ENCODE measurements at regions not wholly inside any gene's neighbourhood (a gene's known extent, or its start where the extent isn't known, plus 50 kb on each side); places are given as distances from the start of the nearest gene placed in this dataset.

DNA sequence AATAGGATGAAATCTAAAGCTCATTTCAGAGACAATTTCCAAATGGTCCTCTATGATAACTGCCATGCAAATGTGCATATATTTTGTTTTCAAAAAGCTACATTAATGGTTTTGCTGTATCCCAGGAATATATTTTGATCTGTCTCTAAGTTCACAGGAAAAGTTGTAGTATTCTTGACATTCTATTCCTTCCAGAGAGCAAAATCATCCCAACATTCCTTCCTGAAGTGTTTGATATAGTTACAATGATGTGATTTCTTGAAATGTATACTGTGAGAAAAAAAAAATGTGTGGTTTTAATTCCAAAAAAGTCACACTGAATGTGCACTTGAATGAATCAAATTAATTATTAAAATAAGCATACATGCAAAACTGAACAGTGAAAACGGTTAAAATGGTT, 996.0 kb upstream of the CITED2 start:
- no peak overlapping the region for H3K4me3 ChIP-seq (ENCODE audit: low read length)
- no peak overlapping the region for H3K9ac ChIP-seq (ENCODE audit: low read depth, low read length)
- no peak overlapping the region for H3K4me2 ChIP-seq (ENCODE audit: low read length)
- H3K27me3 ChIP-seq (ENCODE audit: control insufficient read depth, insufficient read depth, low read length): no peaks in the 10 kb centered on the region
- peaks cover 7% of the 10 kb centered on the region for H3K4me1 ChIP-seq (ENCODE audit: control insufficient read depth, insufficient read depth, low read length)
- H3K9me3 ChIP-seq (replicated peaks; ENCODE audit: low read length): no peaks in the 10 kb centered on the region
- no peaks in the 10 kb centered on the region for H3K36me3 ChIP-seq (ENCODE audit: insufficient read depth, low read length)

DNA sequence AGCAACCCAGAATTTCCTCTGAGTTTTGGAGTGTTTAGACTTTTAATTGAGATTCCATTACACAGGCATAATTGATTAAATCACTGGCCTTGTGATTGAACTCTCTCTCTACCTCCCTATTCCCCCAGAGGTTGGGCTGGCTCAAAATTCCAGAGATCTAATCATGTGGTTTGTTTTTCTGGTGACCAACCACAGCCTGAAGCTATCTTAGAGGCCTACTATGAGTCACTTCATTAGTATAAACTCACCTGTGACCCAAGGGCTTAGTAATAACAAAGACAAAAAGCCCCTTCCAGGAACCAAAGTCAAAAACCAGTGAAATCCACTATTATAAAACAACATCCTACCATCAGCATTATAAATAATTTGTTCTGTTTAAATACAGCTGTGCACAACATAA, 992.5 kb upstream of the CITED2 start:
- Histone ChIP-seq H3K4me2 (ENCODE audit: low read length) (no peak overlapping the region), H3K36me3 (ENCODE audit: insufficient read depth, low read length) (no peaks in the 10 kb centered on the region), H3K4me3 (ENCODE audit: low read length) (no peak overlapping the region), H3K9ac (ENCODE audit: low read depth, low read length) (no peak overlapping the region), H3K4me1 (ENCODE audit: control insufficient read depth, insufficient read depth, low read length) (peaks cover 7% of the 10 kb centered on the region), H3K9me3 (replicated peaks; ENCODE audit: low read length) (peaks cover 11% of the 10 kb centered on the region), H3K27me3 (ENCODE audit: control insufficient read depth, insufficient read depth, low read length) (no peaks in the 10 kb centered on the region)

DNA sequence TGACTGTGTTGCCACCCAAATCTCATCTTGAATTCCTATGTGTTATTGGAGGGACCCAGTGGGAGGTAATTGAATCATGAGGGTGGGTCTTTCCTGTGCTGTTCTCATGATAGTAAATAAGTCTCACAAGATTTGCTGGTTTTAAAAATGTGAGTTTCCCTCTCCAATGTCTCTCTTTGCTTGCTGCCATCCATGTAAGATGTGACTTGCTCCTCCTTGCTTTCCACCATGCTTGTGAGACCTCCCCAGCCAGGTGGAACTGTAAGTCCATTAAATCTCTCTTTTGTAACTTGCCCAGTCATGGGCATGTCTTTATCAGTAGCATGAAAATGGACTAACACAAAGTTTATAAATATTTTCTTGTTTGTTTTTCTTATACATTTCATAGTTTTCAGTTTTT, 990.5 kb upstream of the CITED2 start:
- no peak overlapping the region for H3K4me3 ChIP-seq (ENCODE audit: low read length)
- H3K9me3 ChIP-seq (replicated peaks; ENCODE audit: low read length): peaks cover 11% of the 10 kb centered on the region
- H3K27me3 ChIP-seq (ENCODE audit: control insufficient read depth, insufficient read depth, low read length): no peaks in the 10 kb centered on the region
- H3K4me1 ChIP-seq (ENCODE audit: control insufficient read depth, insufficient read depth, low read length): peaks cover 7% of the 10 kb centered on the region
- H3K4me2 ChIP-seq (ENCODE audit: low read length): no peak overlapping the region
- no peak overlapping the region for H3K9ac ChIP-seq (ENCODE audit: low read depth, low read length)
- H3K36me3 ChIP-seq (ENCODE audit: insufficient read depth, low read length): no peaks in the 10 kb centered on the region

DNA sequence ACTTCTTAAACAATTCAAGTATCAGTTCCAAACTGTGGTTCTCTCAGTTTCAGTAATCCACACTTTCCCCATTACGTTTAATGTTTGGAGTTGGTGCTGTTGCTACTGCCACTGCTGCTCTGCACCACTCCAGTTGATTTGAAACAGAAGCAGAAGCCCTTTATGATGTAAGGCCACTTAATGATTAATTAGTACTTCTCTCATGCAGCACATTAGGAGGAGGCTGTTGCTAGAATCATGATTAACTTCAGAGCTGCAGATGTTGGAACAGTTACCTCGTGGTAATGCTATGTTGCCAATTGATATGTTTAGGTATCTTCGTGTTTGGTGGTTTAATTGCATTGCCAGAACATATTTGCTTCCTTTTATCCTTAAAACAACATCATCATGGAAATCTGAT, 986.2 kb upstream of the CITED2 start:
- H3K27me3 ChIP-seq (ENCODE audit: control insufficient read depth, insufficient read depth, low read length): no peaks in the 10 kb centered on the region
- no peak overlapping the region for H3K4me3 ChIP-seq (ENCODE audit: low read length)
- no peaks in the 10 kb centered on the region for H3K4me1 ChIP-seq (ENCODE audit: control insufficient read depth, insufficient read depth, low read length)
- peaks cover 11% of the 10 kb centered on the region for H3K9me3 ChIP-seq (replicated peaks; ENCODE audit: low read length)
- H3K9ac ChIP-seq (ENCODE audit: low read depth, low read length): no peak overlapping the region
- H3K4me2 ChIP-seq (ENCODE audit: low read length): no peak overlapping the region
- no peaks in the 10 kb centered on the region for H3K36me3 ChIP-seq (ENCODE audit: insufficient read depth, low read length)

DNA sequence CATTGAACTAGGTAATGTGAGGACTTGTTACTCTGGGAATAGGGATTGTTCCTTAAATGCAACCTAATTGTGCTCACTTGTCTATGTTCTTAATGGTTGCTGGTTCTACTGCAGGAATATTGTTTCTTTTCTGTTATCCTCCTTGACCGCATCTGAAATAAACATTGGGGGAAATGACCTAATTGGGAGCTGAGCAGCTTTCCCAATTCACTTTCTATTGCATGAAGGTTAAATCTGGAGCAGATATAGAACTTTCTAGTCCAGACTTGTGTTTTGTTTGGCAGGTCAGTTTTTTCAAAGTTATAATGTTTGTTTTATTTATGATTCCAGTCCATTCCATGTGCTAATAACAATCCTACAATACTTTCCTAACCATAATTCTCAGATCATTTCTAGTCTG, 981.0 kb upstream of the CITED2 start:
- Histone ChIP-seq H3K4me1 (ENCODE audit: control insufficient read depth, insufficient read depth, low read length) (no peaks in the 10 kb centered on the region), H3K27me3 (ENCODE audit: control insufficient read depth, insufficient read depth, low read length) (no peaks in the 10 kb centered on the region), H3K9me3 (replicated peaks; ENCODE audit: low read length) (no peaks in the 10 kb centered on the region), H3K4me3 (ENCODE audit: low read length) (no peak overlapping the region), H3K36me3 (ENCODE audit: insufficient read depth, low read length) (no peaks in the 10 kb centered on the region), H3K4me2 (ENCODE audit: low read length) (no peak overlapping the region), H3K9ac (ENCODE audit: low read depth, low read length) (no peak overlapping the region)

DNA sequence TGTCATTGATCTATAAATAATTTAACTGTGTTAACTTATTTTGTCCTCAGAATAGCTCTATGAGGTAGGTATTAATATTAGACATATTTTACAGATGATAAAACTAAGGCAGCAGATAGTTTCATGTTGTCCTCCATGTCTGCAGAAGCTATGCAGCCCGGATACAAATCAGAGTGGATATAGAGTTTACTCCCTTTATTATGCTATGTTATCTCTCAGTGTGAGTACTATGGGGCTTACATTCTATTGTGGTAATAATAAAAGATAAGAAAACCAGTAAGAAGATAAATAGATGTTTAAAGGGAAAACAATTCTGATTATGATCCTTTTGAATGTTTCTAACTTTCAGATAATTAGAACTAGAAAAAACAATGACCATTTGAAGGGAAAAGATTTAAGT, 979.8 kb upstream of the CITED2 start:
- H3K4me2 ChIP-seq (ENCODE audit: low read length): no peak overlapping the region

DNA sequence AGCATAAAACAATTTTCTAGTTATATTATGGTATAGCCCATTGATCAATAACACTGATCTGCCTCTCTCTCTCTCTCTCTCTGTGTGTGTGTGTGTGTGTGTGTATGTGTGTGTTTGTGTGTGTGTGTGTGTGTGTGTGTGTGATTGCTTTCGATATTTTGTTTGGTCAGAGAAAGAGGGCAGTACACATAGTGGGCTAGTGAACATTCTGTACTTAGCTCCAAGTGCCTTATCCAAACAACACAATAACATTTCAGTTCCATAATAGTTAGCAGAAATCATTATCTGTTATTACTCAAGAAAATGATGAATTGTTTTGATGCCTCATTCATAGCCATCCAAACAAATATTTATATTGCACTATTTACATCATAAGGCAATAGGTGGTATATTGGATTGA, 979.1 kb upstream of the CITED2 start:
- Histone ChIP-seq H3K27me3 (ENCODE audit: control insufficient read depth, insufficient read depth, low read length) (no peaks in the 10 kb centered on the region), H3K36me3 (ENCODE audit: insufficient read depth, low read length) (no peaks in the 10 kb centered on the region), H3K4me1 (ENCODE audit: control insufficient read depth, insufficient read depth, low read length) (no peaks in the 10 kb centered on the region), H3K4me2 (ENCODE audit: low read length) (no peak overlapping the region), H3K9ac (ENCODE audit: low read depth, low read length) (no peak overlapping the region), H3K9me3 (replicated peaks; ENCODE audit: low read length) (no peaks in the 10 kb centered on the region), H3K4me3 (ENCODE audit: low read length) (no peak overlapping the region)

More for the DNA sequence above, 979.8 kb upstream of the CITED2 start:
- no peaks in the 10 kb centered on the region for H3K27me3 ChIP-seq (ENCODE audit: control insufficient read depth, insufficient read depth, low read length)
- H3K4me1 ChIP-seq (ENCODE audit: control insufficient read depth, insufficient read depth, low read length): no peaks in the 10 kb centered on the region
- H3K36me3 ChIP-seq (ENCODE audit: insufficient read depth, low read length): no peaks in the 10 kb centered on the region
- H3K9me3 ChIP-seq (replicated peaks; ENCODE audit: low read length): no peaks in the 10 kb centered on the region
- H3K9ac ChIP-seq (ENCODE audit: low read depth, low read length): no peak overlapping the region
- H3K4me3 ChIP-seq (ENCODE audit: low read length): no peak overlapping the region

DNA sequence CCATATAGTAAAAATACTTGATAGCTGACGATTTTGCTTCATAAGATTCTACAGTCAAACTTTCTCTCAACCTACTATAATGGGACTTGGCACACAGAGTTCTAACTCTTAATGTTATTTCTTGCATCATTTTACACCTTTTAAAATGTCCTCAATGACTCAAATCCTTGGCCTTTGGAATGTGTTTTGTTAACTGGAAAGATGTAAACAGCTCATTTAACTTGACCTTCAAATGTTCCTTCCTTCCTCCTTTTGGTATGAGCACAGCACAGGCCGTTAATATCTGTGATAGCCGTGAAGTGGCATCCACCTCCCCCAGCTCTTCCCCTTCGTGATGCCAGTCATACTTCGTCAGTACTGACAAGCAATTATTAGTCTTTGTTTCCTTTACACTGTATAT, 972.0 kb upstream of the CITED2 start:
- Histone ChIP-seq H3K36me3 (ENCODE audit: insufficient read depth, low read length) (no peaks in the 10 kb centered on the region), H3K9me3 (replicated peaks; ENCODE audit: low read length) (no peaks in the 10 kb centered on the region), H3K4me1 (ENCODE audit: control insufficient read depth, insufficient read depth, low read length) (peaks cover 34% of the 10 kb centered on the region), H3K9ac (ENCODE audit: low read depth, low read length) (peak overlapping the region; percentile 67), H3K4me2 (ENCODE audit: low read length) (no peak overlapping the region), H3K4me3 (ENCODE audit: low read length) (no peak overlapping the region), H3K27me3 (ENCODE audit: control insufficient read depth, insufficient read depth, low read length) (no peaks in the 10 kb centered on the region)

DNA sequence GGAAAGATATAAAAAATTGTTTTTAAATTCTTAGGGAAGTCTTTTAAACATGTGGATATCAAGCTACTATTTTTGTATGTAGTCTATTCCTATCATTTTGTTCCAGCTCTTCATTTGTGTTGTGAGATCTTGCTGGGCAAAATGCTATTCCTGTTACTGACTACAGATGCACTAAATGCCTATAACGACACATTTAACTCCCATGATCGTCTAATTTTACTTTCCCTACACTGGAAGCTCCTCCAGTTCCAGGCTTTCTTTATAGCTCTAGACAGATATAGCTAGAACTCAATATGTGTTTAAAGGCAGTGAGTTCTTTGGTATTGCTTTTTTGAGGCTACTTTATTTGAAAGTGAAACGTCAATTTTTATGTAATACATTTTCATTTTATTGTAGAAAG, 971.5 kb upstream of the CITED2 start:
- Histone ChIP-seq H3K4me2 (ENCODE audit: low read length) (no peak overlapping the region), H3K4me3 (ENCODE audit: low read length) (no peak overlapping the region), H3K4me1 (ENCODE audit: control insufficient read depth, insufficient read depth, low read length) (peaks cover 34% of the 10 kb centered on the region), H3K27me3 (ENCODE audit: control insufficient read depth, insufficient read depth, low read length) (no peaks in the 10 kb centered on the region), H3K9me3 (replicated peaks; ENCODE audit: low read length) (no peaks in the 10 kb centered on the region), H3K9ac (ENCODE audit: low read depth, low read length) (peak overlapping the region; percentile 56), H3K36me3 (ENCODE audit: insufficient read depth, low read length) (no peaks in the 10 kb centered on the region)

DNA sequence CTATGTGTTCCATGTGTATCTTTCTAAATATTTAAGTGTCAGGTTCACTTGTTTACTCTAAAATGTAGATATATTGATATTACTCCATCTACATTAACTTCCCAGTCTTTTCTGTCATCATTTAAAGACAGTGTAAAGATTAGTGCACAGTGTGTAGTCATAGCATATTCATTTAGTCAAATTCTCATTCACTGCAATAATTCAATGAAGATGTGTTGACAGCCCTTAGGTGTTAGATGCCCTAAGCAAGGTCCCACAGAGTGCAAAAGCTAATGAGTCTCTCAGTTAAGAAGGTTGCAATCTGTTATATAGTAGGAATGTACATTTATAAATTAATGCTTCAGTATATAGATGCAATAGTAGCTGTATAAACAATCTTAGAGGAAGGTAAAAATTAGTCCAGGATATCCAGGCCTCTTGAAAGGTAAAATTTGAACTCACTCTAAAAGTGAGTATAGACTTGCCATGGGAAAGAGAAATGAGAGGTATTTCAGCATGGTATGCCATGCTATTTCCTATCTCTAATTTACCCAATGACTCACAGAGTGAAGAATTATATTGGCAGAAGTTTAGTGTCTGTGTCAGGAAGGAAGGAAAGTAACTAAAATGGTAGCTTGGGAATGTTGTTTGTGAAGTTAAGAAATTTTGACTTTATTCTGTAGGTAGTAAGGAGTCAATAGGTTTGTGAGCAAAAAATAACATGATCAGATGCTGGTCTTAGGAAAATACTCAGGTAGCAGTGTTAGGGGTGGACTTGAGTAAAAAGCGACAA, 969.9 kb upstream of the CITED2 start:
- H3K9ac ChIP-seq (ENCODE audit: low read depth, low read length): peak overlapping the region; percentile 56

DNA sequence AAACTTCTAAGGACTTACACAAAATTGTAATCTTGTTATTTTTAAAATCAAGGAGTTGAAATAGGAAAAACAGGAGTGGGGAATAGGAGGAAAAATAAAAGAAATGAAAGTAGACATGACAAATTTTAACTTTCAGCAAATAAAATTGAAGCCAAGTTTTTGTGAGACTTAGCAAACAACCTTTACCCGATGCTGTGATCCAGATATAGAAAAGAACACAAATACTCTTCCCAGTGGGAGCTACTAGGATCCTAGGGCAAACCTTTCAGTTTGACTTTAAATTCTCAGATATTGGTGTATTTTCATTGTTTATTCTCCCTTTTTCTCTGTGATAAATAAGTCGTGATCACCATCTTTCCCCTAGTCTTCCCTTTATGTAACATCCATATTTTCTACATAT, 968.7 kb upstream of the CITED2 start:
- Histone ChIP-seq H3K4me3 (ENCODE audit: low read length) (no peak overlapping the region), H3K27me3 (ENCODE audit: control insufficient read depth, insufficient read depth, low read length) (no peaks in the 10 kb centered on the region)

More for the DNA sequence above, 969.9 kb upstream of the CITED2 start:
- Histone ChIP-seq H3K4me2 (ENCODE audit: low read length) (no peak overlapping the region), H3K9me3 (replicated peaks; ENCODE audit: low read length) (peaks cover 4% of the 10 kb centered on the region), H3K4me1 (ENCODE audit: control insufficient read depth, insufficient read depth, low read length) (peaks cover 34% of the 10 kb centered on the region), H3K36me3 (ENCODE audit: insufficient read depth, low read length) (no peaks in the 10 kb centered on the region), H3K4me3 (ENCODE audit: low read length) (no peak overlapping the region), H3K27me3 (ENCODE audit: control insufficient read depth, insufficient read depth, low read length) (no peaks in the 10 kb centered on the region)

DNA sequence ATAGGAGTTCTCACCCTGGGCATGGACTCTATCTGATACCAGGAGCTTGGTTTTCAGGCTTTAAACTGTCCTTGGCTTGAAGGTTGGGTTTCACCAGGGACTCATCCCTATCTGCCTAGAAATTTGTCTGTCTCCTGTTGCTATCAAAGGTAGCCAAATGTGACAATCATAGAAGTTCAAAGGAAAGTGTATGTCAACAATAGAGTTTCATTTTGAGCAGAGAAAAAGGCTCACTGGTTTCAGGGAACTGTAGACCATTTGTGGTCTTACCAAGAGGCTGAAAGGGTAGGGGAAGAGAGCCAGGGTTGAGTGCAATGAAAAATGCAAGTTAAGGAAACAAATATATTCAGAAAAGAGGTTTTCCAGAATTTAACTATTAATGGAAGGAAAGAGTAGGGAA, 966.8 kb upstream of the CITED2 start:
- Histone ChIP-seq H3K9me3 (replicated peaks; ENCODE audit: low read length) (peaks cover 4% of the 10 kb centered on the region), H3K4me3 (ENCODE audit: low read length) (no peak overlapping the region)

More for the DNA sequence above, 968.7 kb upstream of the CITED2 start:
- H3K36me3 ChIP-seq (ENCODE audit: insufficient read depth, low read length): no peaks in the 10 kb centered on the region
- H3K4me2 ChIP-seq (ENCODE audit: low read length): no peak overlapping the region
- H3K9ac ChIP-seq (ENCODE audit: low read depth, low read length): no peak overlapping the region
- peaks cover 4% of the 10 kb centered on the region for H3K9me3 ChIP-seq (replicated peaks; ENCODE audit: low read length)
- peaks cover 34% of the 10 kb centered on the region for H3K4me1 ChIP-seq (ENCODE audit: control insufficient read depth, insufficient read depth, low read length)

More for the DNA sequence above, 966.8 kb upstream of the CITED2 start:
- no peaks in the 10 kb centered on the region for H3K27me3 ChIP-seq (ENCODE audit: control insufficient read depth, insufficient read depth, low read length)
- no peaks in the 10 kb centered on the region for H3K36me3 ChIP-seq (ENCODE audit: insufficient read depth, low read length)
- no peak overlapping the region for H3K4me2 ChIP-seq (ENCODE audit: low read length)
- no peak overlapping the region for H3K9ac ChIP-seq (ENCODE audit: low read depth, low read length)
- peaks cover 23% of the 10 kb centered on the region for H3K4me1 ChIP-seq (ENCODE audit: control insufficient read depth, insufficient read depth, low read length)

All from skeletal muscle satellite cell (primary cell).